ENCODE measurements at regions not wholly inside any gene's neighbourhood (a gene's known extent, or its start where the extent isn't known, plus 50 kb on each side); places are given as distances from the start of the nearest gene placed in this dataset.

GRCh38 chr2:144580521-144581161 lies 60.7 kb upstream of the ZEB2 start:
- TF ChIP-seq, protein P1, sequence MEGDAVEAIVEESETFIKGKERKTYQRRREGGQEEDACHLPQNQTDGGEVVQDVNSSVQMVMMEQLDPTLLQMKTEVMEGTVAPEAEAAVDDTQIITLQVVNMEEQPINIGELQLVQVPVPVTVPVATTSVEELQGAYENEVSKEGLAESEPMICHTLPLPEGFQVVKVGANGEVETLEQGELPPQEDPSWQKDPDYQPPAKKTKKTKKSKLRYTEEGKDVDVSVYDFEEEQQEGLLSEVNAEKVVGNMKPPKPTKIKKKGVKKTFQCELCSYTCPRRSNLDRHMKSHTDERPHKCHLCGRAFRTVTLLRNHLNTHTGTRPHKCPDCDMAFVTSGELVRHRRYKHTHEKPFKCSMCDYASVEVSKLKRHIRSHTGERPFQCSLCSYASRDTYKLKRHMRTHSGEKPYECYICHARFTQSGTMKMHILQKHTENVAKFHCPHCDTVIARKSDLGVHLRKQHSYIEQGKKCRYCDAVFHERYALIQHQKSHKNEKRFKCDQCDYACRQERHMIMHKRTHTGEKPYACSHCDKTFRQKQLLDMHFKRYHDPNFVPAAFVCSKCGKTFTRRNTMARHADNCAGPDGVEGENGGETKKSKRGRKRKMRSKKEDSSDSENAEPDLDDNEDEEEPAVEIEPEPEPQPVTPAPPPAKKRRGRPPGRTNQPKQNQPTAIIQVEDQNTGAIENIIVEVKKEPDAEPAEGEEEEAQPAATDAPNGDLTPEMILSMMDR (IDR thresholded peaks at IDR 0.05; ENCODE audit: control extremely low read depth, extremely low read depth, low read depth, missing control alignments): no peak
- POLR2A ChIA-PET: no interaction called here
- CTCF ChIA-PET: interaction anchor here (0.9 to 1.3 kb wide), 3 partner anchors 11 to 41 kb away, joined by 3 read pairs; no protein-coding TSS in a partner anchor
- no peak for DNase-seq (ENCODE audit: extremely low spot score)

GRCh38 chr2:144579556-144579955 lies 59.6 kb upstream of the ZEB2 start:
- ChIA-PET CTCF (interaction anchor here (0.9 to 1.2 kb wide), 2 partner anchors 10 to 21 kb away, joined by 3 read pairs; no protein-coding TSS in a partner anchor), POLR2A (no interaction called here)
- DNase-seq (ENCODE audit: extremely low spot score): no peak
- TF ChIP-seq, protein P1 (IDR thresholded peaks at IDR 0.05; ENCODE audit: control extremely low read depth, extremely low read depth, low read depth, missing control alignments): no peak

- ChIA-PET CTCF (no interaction called here), POLR2A (no interaction called here)
- no peak for DNase-seq (ENCODE audit: extremely low spot score)
- TF ChIP-seq, protein P1 (IDR thresholded peaks at IDR 0.05; ENCODE audit: control extremely low read depth, extremely low read depth, low read depth, missing control alignments): no peak
These were observed 58.2 kb upstream of the ZEB2 start for GRCh38 chr2:144578099-144578498.

- ChIA-PET POLR2A (no interaction called here), CTCF (interaction anchor here (1.3 to 2.4 kb wide), 2 partner anchors 11 to 12 kb away, joined by 4 to 11 read pairs; no protein-coding TSS in a partner anchor)
- TF ChIP-seq, protein P1 (IDR thresholded peaks at IDR 0.05; ENCODE audit: control extremely low read depth, extremely low read depth, low read depth, missing control alignments): no peak
- no peak for DNase-seq (ENCODE audit: extremely low spot score)
These were observed 53.1 kb upstream of the ZEB2 start for GRCh38 chr2:144572977-144573376.

DNA sequence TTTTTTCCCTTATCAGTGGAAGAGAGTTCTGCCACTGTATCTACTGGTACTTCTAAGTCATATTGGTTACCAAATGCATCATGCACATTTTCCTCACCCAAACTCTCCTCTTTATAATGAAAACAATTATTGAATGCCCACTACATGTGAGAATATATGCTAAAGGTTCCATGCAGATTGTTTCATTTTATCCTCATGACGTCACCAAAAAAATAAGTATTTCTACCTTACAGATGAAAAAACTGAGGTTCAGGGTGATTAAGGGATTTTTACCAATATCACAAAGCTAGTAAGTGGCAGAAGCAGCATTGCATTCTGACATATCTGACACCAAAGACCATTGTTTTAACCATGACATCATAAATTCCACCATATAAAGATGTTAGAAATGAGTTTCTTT lies 51.9 kb upstream of the ZEB2 start:
- DNase-seq (ENCODE audit: extremely low spot score): no peak
- TF ChIP-seq, protein P1 (IDR thresholded peaks at IDR 0.05; ENCODE audit: control extremely low read depth, extremely low read depth, low read depth, missing control alignments): no peak
- ChIA-PET POLR2A (no interaction called here), CTCF (interaction anchor here (1.3 to 2.4 kb wide), 2 partner anchors 10 to 13 kb away, joined by 4 to 11 read pairs; no protein-coding TSS in a partner anchor)

- CTCF ChIA-PET: interaction anchor here (1.1 kb wide), 1 partner anchor 9 kb away, joined by 3 read pairs; no protein-coding TSS in a partner anchor
- POLR2A ChIA-PET: no interaction called here
- TF ChIP-seq, protein P1 (IDR thresholded peaks at IDR 0.05; ENCODE audit: control extremely low read depth, extremely low read depth, low read depth, missing control alignments): no peak
- no peak for DNase-seq (ENCODE audit: extremely low spot score)
These were observed 50.6 kb upstream of the ZEB2 start for GRCh38 chr2:144570566-144570965.
